Pulmonary artery endothelial cell (primary cell): ENCODE measurements at regions not wholly inside any gene's neighbourhood (a gene's known extent, or its start where the extent isn't known, plus 50 kb on each side); places are given as distances from the start of the nearest gene placed in this dataset.

Experiments used
- DNase-seq: peaks from one replicate; pipeline ENCODE4 v3.0.0-alpha.2; 2011; ENCODE audit warnings: low read depth, low spot score

DNA sequence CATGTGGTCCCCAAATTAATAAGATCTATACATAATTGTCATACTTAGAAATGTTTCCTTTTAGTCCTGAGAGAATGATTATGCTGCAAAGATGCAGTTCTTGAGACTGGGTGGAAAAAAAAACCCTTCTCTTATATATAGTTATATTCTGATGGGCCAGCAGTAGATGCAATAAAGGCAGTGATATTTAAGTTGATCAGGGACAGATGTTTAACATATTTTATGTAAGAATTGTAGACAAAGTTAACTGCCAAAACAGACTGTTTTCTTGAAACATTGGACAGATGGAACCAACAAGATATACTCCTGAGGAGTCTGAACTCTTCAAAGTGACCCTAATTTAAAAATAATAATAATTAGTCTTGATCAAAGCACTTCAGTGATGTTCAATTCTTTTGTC, 172.0 kb upstream of the LRIG1 start:
- no peak for DNase-seq

DNA sequence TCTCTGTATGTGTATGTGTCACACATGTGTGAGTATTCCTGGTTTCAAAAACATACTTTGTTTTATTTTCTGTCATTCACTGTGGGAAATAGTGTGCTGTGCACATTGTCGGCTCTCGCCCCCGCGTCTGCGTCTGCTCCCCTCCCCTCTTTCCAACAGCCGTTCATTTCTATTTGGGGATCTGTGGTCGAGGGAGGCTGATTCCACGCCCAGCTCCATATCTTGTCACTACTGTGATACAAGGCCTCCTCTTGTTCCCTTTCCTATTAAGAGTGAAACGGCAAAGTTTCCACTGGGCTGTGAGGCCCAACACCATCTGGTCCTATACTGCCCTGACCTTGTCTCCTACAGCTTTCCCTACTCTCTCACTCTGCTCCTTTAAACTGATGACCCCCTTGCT, 172.5 kb upstream of the LRIG1 start:
- no peak for DNase-seq

DNA sequence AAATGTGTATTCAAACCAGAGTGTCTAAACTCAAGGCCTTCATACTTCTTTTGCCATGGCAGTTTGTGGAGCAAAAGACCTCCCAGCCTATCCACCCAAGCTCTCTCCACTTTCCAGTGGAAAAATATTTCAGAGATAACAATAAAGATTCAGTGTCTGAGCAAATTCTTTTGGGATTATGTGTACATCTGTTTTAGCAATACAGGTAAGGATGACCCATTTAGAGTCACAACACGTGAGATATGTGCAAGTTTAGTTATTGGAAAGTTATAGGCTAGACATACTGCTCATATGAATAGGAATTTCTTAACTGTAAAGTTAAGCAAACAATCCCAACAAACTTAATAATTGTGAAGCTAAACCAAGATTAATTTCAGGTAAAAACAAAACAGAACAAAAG, 174.5 kb upstream of the LRIG1 start:
- DNase-seq = no peak

DNA sequence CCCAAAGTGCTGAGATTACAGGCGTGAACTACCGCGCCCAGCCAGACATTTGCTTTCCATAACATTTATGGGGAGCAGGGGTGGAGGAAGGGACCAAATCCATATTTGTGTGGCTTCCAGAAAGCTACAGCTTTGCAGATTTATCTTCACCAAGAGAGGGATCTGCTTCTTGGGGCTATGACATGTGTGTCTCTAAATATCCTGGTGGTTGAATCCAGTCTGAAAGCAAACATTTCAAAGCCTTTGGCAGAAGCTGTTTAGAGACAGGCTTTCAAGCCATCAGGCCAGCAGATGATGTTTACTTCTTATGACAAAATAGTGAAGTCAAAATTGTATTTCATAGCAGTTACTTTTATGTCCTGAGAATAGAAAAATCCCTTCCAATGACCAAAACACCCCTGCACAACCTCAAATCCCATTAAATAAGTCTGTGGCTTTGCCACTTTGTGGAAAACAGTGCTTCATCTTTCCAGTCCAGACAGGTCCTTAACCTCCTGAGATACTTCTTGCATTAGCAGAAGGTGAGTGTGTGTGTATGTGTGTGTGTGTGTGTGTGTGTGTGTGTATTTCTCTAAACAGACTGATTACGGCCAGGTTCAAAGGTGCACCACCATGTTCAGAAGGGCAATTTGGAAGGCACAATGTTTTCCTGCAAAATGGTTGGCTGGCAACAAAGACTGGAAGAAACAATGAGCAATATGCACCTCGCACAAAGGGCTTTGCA, 191.4 kb upstream of the LRIG1 start:
- no peak for DNase-seq

DNA sequence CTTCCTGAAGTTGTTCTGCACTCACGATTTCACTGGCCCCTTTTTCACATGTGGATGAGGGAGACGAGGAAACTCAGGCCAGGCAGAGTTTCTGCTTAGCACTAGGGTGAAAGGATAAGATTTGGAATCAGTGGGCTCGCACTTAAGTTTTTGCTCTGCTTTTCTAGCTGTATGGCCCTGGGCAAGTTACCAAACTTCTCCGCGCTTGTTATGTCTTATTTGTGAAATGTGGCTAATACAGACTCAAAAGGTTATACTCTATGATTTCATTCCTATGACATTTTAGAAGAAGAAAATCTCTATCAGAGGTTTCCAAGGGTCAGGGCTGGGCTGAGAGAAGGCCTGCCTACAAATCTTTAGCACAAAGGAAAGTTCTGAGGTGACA, 191.9 kb upstream of the LRIG1 start:
- DNase-seq = no peak

DNA sequence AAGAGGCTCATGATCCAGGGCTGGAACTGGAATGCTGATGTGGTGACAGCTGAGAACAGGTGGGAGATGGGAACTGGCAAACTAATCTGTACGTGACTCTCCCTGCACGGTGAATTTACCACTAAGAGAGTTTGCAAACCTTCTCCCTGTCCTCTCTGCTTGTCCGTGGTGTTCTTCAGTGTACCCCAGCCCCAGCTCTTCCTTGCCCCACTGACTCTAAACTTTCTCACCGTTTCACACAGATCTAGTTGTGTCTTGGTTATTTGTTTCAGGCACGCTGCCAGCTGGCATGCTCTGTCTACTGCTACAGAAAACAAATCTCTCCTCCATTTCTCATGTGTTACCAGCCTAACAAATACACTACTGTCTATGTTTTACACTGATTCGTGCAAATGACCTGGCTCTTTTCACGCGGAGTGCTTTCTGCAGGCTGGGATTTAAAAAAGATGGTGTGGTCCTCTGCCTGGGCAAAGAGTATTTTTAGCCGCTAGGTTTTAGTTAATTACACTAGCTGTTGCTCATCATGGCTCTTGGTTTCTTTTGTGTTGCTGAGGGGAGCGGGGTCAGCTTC, 192.7 kb upstream of the LRIG1 start:
- no peak for DNase-seq

DNA sequence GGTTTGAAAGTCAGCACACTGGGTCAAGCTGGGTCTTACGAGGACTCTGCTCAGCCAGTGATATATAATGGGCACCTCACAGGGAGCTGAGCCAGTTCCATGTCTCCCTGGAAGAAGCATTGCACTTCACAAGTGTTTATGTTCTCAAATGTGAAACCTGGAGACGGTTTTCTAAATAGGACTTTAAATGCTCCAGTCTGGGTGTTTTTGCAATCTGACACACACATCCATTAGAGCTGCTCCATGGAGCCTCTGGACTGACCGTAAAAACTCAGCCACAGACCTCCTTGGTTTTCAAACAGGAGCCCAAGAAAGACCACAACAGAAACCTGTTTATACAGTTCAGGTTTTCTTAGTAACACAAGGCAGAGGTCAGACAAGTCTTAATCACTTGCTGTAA, 201.3 kb upstream of the LRIG1 start:
- no peak for DNase-seq

DNA sequence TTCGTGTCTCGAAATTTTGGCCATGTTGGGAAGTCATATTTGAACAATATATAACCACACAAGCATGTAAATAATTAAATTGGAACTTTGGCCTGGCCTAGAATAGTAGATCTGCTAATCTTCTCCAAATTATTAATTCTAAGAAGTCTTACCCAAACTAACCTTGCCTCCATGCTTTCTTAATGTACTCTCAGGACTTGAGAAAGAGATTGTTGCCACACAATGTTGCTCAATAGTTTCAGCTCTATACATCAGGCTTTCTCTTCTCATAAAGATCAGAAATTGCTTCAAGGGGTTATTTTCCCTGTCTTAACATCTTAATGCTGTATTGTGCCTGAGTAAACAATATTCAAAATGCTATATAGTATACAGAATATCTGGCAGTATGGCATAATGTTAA, 202.7 kb upstream of the LRIG1 start:
- DNase-seq = no peak

DNA sequence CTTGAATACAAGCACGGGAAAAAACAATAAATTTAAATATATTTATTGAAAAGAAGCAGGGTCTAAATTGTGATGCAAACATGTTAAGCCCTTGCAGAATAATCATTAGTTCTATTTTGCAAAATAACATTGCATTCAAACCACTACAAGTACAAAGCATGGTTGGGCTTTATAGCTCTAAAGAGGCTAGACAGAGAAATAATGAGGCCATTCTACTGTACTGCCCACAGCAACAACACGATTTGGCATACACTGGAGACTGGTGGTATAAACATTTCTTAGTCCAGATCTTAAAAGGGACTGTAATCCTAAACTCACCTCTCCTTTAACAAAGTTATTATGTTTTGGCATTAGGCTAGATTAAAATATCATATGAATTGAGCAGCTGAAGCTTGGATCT, 204.3 kb upstream of the LRIG1 start:
- DNase-seq = no peak

DNA sequence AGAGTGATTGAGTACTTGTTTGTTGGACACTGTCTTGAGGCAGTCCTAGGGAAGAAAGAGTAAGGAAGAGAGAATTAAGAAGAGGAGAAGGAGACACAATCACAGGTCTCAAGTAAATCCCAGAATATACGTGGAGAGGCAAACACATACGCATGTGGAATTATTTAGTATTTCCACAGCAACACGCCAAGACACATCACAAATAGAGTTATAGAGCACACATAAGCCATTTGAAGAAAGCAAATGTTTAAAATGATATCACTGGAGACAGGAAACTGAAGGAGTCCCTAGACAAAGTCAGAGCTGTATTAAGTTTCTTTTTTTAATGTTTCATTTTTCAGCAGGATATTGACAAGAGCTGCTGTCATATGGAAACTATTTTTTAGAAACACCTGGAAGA, 206.1 kb upstream of the LRIG1 start:
- no peak for DNase-seq

DNA sequence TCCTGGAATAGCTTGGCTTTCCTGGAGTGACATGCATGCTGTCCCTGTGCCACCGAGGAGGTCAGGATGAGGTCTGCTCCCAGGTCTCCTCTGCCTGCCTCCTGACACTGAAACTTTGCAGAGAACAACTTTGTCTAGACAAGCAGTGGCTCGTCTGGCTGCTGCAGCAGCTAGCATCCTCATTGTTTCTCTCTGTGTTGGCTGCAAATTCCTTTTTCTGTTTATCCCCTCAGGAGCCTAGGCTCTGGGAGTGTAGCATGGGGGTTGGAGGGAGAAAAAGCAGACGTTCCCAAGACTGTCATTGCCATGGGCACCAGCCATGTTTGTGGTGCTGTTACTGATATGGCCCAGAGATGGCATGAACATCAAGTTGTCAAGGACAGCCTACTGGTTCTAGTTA, 208.7 kb upstream of the LRIG1 start:
- no peak for DNase-seq

DNA sequence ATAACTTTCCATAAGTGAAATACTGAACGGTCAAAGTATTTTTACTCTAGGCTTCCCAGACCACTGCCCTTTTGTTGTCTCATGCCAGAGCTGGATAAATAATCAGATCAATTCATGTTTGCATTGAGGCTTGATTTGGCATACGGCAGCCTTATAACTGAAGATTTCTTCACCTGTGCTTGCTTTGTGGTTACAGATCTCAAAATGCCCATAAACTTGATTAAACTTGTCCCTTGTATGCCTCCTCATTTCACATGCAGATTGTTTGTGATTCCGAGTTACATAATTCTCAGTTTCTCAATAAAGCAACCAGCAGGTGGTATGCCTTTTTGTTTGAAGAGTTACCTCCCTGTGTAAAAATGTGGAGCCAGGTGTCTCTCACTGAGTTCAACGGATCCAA, 211.4 kb upstream of the LRIG1 start:
- DNase-seq = no peak

DNA sequence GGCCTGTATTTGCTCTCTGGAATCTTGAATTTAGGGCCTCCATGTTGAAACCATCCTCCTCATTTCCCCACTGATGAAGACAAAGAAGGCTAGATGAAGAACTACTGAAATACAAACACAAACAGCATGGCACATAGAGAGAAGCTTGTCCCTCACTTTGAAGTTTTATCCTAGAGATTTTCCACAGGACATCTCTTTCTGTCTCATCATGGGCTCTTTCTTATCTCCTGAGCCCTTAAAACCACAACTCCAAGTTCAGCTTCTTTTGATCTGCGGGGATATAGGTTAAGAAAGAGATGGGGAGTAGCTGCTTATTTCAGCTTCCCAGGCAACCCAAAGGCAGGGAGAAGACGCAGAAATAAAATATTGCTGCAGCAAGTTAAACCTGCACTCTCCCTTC, 213.1 kb upstream of the LRIG1 start:
- no peak for DNase-seq

DNA sequence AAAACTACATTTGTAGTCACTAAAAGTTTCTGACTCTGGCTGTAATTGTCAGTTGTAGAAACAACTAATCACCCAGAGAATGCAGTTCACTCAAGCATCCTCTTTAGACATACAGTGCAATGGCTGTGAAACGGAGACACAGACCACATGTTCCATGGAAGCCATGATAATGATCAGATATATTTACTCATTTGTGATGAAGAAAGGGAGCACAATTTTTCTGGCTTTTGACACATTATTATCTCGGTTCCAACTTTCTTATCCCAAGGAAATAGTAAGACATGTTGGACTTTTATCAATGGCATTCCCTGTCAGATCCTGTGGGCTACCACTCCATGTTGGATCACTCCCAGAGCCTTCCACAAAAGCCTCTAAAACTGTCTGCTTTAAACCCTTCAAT, 215.0 kb upstream of the LRIG1 start:
- DNase-seq = no peak

DNA sequence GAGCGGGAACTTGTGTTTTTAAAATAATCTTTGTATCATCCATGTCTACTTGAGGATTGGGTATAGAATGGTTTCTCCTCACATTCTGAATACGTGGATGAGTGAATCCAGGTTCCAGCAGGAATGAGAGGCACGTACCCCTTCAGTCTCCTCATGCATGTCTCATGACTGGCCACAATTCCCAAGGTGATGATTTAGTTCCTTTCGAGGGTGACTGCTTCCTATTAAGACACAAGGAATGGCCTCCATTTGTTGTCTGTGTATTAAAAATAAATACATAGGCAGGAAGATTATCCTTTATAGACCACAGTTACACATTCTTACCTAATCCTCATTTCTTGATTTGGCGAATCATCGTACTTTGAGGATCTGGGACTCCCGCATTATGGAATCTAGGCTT, 217.0 kb upstream of the LRIG1 start:
- no peak for DNase-seq

DNA sequence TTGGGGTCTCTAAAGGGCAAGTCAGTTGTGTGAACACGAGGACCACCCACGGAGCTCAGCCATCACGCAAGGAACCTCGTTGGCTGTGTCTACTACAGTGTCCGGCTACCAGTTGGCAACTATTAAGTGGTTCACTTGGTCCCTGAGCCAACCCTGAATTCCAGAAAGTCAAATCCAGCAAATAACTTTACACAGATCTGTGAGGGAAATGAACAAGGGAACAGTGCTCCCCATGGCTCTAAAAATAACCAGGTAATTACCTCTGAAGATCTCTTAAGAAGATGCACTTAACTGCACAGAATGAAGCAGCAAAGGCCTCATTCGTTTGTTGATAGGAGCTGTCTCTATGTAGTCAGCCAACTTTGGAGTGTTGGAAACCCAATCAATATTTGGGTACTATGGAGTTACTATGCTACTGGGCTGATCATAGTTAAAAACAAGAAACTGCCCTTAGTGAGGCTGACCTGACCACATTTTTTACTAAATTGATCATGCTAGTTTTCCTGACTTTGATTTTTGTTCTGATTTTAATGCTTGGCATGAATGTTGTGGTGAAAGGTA, 219.1 kb upstream of the LRIG1 start:
- DNase-seq = no peak

DNA sequence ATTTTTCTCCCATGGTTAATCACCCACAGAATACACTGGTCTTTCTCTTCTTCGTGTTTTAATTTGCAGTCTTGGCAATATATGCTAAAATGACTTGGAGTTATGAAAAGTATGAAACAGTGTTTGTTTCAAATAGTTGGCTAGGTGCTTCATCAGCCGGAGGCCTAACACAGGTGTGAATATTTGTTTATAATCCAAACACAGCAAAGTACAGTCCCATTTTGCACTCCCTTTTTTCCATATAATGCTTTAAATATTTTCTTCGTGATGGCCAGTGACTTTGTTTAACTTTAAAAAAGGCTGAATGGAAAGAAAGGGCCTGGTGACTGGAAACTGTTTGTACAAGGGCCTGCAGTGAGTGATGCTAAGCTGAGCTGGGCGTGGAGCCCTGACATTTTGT, 219.7 kb upstream of the LRIG1 start:
- no peak for DNase-seq

DNA sequence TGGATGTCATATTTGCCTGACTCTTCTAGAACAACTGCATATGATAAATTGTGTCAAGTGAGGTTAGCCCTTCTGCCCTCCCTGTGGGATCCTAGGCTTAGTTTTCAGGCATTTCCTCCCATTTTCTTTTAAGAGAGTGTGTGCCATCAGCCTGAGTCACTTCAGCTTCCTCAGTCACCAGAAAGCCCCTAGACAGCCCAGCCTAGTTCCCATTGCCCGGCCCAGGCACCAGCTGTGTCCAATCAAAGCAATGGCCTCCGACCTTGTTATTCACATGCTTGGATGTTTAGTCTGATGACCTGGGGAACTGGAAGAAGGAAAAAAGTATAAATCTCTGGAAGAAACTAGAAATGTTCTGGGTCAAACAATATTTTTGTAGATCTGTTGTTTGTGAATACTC, 221.9 kb upstream of the LRIG1 start:
- peak; percentile 63 for DNase-seq

DNA sequence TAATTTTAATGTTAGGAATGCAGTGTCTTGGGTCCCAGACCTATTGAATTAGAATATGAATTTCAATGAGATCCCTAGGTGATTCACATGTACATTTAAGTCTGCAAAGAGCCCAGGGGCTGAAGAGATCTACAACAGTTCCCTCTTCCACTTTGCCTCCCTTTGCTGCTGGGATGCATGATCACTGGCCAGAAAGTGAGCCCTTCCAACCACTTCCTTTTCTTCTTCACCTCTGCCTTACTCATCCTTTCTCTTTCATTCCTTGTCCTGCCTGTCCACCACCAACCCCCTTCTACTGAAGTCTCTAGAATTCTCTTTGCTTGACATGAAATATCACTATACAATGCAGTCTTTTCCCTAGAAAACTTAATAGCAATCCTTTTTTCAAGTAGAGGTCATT, 222.4 kb upstream of the LRIG1 start:
- no peak for DNase-seq

DNA sequence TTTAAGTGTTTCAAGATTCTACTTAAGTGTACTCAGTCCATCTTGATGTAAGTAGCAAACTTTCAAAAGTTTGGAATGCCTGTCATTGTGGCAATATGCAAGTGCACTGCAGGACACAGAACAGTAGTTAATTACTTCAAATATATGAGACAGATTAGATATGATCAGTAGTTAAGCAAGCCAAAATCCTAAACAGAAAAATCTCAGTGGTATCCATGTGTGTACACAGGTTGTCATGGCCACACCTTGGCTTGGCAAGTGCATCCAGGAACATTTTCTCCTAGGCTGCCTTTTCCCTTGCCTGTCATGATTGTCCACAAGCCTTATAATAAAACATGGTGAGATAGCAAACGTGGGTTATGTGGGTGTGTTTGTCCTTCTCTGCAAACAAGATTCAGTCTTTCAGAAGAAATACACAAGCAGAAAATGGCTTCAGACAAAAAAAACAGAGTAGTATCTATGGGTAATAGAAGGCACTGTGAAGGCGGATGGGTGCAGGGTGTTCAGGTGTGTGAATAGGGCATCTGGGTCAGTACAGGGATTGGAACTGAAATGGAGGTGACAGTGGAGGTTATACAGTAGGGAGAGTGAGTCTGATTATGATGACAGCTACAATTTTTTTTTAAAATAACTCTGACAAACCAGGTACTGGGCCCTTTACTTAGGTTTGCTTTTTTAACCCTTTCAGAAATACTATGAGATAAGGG, 229.0 kb upstream of the LRIG1 start:
- DNase-seq = no peak

DNA sequence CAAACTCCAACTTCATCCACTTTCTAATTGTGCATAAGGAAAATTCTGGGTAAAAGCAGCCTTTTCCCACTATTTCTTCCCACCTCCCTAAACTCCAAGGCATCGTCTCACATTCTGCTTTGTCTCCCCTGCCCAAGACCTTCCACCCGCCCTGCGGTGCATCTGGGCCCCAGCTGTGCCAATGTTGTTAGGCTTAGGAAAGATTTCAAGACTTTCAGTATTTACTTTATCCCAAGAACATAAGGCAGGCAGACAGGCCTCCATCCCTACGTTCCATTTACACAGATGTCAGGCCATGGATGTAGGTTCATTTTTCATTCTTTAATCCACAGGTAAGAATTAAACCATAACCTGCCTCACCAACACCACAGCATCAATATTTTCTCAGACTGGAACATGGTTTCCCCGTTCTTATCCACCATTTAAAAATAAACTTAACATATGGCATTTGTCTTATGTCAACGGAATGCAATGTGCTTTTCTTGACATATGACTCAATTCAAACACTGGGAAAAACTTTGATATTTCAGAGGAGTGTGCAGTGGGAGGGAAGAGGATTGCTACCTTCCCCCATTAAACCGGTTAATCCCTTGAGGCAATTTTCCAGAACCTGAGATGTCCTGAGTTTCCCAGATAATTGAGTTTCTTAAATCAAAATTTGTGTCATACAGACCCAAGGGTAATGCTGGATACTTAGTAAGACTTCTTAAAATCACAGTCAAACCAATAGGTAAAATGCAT, 238.0 kb upstream of the LRIG1 start:
- no peak for DNase-seq

DNA sequence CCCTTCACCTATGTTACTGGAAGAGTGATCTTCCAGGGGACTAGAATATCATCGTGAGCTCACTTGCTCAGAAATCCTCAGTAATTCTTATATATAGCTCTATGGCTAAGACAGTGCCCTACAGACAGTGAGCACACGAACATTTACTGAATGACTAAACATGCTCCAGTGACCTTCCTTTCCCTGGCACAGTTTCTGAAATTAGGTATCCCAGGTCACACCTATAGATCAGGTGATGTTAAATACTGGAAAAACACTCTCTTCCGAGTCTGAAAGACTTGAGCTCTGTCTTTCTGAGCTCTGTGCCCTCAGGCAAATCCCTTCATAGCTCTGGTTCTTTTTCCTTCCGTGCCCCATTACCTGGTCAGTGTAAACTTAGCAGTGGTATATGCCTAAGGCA, 239.4 kb upstream of the LRIG1 start:
- no peak for DNase-seq
